ENCODE measurements at regions not wholly inside any gene's neighbourhood (a gene's known extent, or its start where the extent isn't known, plus 50 kb on each side); places are given as distances from the start of the nearest gene placed in this dataset.

DNA sequence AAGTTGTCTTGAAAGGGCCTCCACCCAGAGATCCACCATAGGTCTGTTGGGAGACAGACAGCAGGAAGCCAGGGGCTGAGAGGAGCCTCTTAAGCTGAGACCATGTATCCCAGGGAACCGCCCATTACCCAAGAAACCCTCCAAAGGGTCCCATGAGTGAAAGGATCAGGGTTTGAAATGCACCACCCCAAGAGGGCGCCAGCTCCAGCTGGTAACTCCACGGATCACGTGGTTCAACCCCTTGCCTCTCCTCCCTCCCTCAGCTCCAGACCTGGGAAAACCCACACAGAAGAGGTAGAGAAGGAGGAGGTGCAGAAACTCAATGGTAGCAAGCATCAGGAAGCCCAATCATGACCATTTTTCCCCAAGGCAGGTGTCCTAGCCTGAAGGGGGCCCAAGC lies 148.7 kb downstream of the AIPL1 start:
- Histone ChIP-seq H3K27ac (no peak overlapping the region), H3K36me3 (no peaks in the 10 kb centered on the region), H3K9me3 (no peaks in the 10 kb centered on the region), H3K4me1 (no peaks in the 10 kb centered on the region), H3K27me3 (peaks cover 10% of the 10 kb centered on the region), H3K4me3 (no peak overlapping the region)
- DNase-seq (ENCODE audit: low spot score in 2 of 2), result no peak
- 54% methylated on average over 4 of the region's 4 CpGs for WGBS
- TF ChIP-seq, protein P1, sequence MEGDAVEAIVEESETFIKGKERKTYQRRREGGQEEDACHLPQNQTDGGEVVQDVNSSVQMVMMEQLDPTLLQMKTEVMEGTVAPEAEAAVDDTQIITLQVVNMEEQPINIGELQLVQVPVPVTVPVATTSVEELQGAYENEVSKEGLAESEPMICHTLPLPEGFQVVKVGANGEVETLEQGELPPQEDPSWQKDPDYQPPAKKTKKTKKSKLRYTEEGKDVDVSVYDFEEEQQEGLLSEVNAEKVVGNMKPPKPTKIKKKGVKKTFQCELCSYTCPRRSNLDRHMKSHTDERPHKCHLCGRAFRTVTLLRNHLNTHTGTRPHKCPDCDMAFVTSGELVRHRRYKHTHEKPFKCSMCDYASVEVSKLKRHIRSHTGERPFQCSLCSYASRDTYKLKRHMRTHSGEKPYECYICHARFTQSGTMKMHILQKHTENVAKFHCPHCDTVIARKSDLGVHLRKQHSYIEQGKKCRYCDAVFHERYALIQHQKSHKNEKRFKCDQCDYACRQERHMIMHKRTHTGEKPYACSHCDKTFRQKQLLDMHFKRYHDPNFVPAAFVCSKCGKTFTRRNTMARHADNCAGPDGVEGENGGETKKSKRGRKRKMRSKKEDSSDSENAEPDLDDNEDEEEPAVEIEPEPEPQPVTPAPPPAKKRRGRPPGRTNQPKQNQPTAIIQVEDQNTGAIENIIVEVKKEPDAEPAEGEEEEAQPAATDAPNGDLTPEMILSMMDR (IDR thresholded peaks at IDR 0.05), result no peak

DNA sequence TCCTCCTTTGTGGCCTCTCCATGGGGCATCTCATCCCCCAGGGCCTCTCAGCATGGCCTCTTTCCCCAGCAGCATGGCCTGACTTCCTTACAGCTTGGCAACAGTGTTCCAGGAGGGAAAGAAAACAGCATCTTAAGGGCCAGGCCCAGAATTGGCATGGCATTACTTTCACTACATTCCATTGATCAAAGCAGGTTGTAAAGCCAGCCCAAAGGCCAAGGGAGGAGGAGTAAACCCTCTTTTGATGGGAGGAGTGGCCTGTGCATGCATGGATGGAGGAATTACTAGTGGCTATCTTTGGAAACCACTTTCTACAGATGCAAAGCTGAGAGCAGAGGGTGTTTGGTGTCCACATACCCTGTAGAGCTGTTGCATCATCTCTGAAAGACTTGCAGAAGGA lies 149.4 kb downstream of the AIPL1 start:
- TF ChIP-seq EP300 (IDR thresholded peaks at IDR 0.05) (no peak), POLR2A (IDR thresholded peaks at IDR 0.05) (no peak), POLR2AphosphoS5 (IDR thresholded peaks at IDR 0.05) (no peak)
- TF ChIP-seq, protein P1 (IDR thresholded peaks at IDR 0.05), result no peak
- H3K27me3 ChIP-seq, result peaks cover 10% of the 10 kb centered on the region
- no peaks in the 10 kb centered on the region for H3K36me3 ChIP-seq
- H3K27ac ChIP-seq, result no peak overlapping the region
- H3K9me3 ChIP-seq, result no peaks in the 10 kb centered on the region
- H3K4me1 ChIP-seq, result no peaks in the 10 kb centered on the region
- no peak overlapping the region for H3K4me3 ChIP-seq
- no peak for DNase-seq (ENCODE audit: low spot score in 2 of 2)

DNA sequence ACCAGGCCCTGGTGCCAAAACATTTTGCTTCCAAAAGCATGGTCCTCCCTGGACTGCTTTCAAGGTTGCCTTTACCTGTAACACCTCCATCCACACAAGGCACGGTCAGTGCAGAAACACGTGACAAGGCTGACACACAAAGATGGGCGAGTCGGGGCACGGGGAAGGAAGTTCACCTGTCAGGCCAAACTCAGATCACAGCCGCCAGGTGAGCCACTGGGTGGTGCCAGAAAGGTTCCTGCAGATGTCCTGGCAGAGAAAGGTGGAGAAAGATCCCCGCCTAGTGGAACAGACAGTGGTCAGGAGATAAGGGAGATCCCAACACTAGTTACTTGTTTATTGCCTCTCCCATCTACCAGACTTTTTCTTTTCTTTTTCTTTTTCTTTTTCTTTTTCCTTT lies 155.3 kb downstream of the AIPL1 start:
- H3K9me3 ChIP-seq, result no peaks in the 10 kb centered on the region
- no peak for DNase-seq (ENCODE audit: low spot score in 2 of 2)
- H3K27ac ChIP-seq, result no peak overlapping the region
- TF ChIP-seq, protein P1 (IDR thresholded peaks at IDR 0.05), result no peak
- TF ChIP-seq POLR2A (IDR thresholded peaks at IDR 0.05) (no peak), POLR2AphosphoS5 (IDR thresholded peaks at IDR 0.05) (no peak), EP300 (IDR thresholded peaks at IDR 0.05) (no peak)
- WGBS, result 23% methylated on average over 7 of the region's 7 CpGs
- no peaks in the 10 kb centered on the region for H3K4me1 ChIP-seq
- H3K4me3 ChIP-seq, result no peak overlapping the region
- H3K36me3 ChIP-seq, result no peaks in the 10 kb centered on the region
- no peaks in the 10 kb centered on the region for H3K27me3 ChIP-seq

DNA sequence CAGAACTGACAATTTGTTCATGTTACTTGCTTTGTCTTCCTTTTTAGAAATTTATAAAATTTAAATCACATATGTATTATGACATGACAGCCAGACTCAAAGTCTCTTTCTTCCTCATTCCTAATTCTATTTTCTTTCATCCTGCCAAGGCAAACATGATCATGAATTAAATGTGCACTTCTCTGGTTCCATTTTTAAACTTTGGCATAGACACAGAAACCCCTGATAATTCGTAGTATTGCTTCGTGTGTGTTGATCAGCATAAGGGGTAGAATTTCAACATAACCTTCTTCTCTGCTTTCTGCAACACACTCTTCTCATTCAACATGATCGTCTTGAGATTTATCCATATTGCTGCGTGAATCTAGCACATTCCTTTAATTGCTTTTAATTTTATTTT lies 156.5 kb downstream of the AIPL1 start:
- TF ChIP-seq POLR2AphosphoS5 (IDR thresholded peaks at IDR 0.05), result no peak
- no peak for TF ChIP-seq EP300 (IDR thresholded peaks at IDR 0.05)
- no peak for TF ChIP-seq POLR2A (IDR thresholded peaks at IDR 0.05)
- TF ChIP-seq, protein P1 (IDR thresholded peaks at IDR 0.05), result no peak

DNA sequence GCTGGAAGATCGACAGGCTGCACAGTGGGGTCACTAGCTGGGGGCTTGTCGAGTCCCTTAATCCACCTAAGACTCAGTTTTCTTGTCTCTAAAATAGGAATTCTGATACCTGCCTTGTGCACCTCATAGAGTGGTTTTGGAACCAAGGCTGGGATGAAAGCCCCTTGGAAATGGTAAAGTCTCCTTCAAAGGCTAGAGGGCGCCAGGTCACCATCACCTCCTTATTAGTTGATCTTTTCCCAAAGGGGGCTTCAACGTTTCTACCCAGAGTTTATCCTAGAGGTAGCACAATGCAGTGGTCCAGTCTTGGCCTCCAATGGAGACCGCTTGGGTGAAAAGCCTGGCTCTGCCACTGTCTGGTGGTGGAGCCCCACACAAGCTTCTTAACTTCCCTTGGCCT lies 158.2 kb downstream of the AIPL1 start:
- TF ChIP-seq POLR2AphosphoS5 (IDR thresholded peaks at IDR 0.05), result no peak
- no peak for TF ChIP-seq POLR2A (IDR thresholded peaks at IDR 0.05)
- no peak for TF ChIP-seq EP300 (IDR thresholded peaks at IDR 0.05)
- TF ChIP-seq, protein P1 (IDR thresholded peaks at IDR 0.05), result no peak
- no peak overlapping the region for H3K27ac ChIP-seq
- H3K27me3 ChIP-seq, result no peaks in the 10 kb centered on the region
- H3K9me3 ChIP-seq, result no peaks in the 10 kb centered on the region
- H3K36me3 ChIP-seq, result no peaks in the 10 kb centered on the region
- WGBS, result 49% methylated on average over 5 of the region's 5 CpGs
- no peak overlapping the region for H3K4me3 ChIP-seq
- no peak for DNase-seq (ENCODE audit: low spot score in 2 of 2)
- no peaks in the 10 kb centered on the region for H3K4me1 ChIP-seq

More for the DNA sequence above, 156.5 kb downstream of the AIPL1 start:
- Histone ChIP-seq H3K27ac (no peak overlapping the region), H3K4me1 (no peaks in the 10 kb centered on the region), H3K4me3 (no peak overlapping the region), H3K9me3 (no peaks in the 10 kb centered on the region), H3K27me3 (no peaks in the 10 kb centered on the region), H3K36me3 (no peaks in the 10 kb centered on the region)
- no peak for DNase-seq (ENCODE audit: low spot score in 2 of 2)
- 75% methylated on average over 4 of the region's 4 CpGs for WGBS

Measured in suprapubic skin (tissue), 4 donors.